Cardiac fibroblast (primary cell): ENCODE measurements at regions not wholly inside any gene's neighbourhood (a gene's known extent, or its start where the extent isn't known, plus 50 kb on each side); places are given as distances from the start of the nearest gene placed in this dataset.
A peak's percentile ranks its signal among the peaks of the same experiment; 100 is the strongest.

Source experiments
- DNase-seq, 2 donors: peaks; one replicate each; pipeline versions ENCODE4 v3.0.0 to v3.0.0-alpha.2; 2010; ENCODE audit warnings: low read depth in 2 of 2
- H3K4me3 ChIP-seq, 2 donors: replicated peaks in 1 of 2; 1 replicate in 1 of 2; 2 replicates in 1 of 2; pipeline ENCODE4 v1.5.1; 2011; ENCODE audit warnings: low read depth in 2 of 2, low read length in 2 of 2, mild to moderate bottlenecking in 2 of 2, moderate library complexity in 1 of 2
- CTCF ChIP-seq: IDR thresholded peaks from one replicate; pipeline ENCODE4 v1.5.1; 2011; ENCODE audit warnings: low read depth, mild to moderate bottlenecking, low read length, inconsistent platforms

DNA sequence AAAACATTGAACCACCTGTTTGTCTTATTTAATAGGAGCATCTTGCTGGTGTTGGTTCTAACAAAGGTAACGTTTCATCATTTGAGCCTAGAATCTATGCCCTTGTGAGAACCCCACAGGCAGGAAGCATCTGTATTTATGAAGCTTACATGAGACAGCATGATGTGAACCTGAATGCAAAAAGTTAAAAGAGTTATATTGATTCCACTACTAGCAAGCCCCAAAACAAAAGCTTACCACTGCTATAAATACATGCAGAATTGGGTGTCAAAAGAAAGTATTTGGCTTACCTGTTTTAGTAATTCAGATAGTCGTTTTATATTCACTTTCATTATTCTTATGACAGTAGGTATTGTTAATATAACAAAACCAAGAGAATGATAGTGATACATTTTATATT is 301.2 kb upstream of the ADGRL2 start:
- no peak for TF ChIP-seq CTCF
- no peak for DNase-seq
- H3K4me3 ChIP-seq, result no peak overlapping the region

DNA sequence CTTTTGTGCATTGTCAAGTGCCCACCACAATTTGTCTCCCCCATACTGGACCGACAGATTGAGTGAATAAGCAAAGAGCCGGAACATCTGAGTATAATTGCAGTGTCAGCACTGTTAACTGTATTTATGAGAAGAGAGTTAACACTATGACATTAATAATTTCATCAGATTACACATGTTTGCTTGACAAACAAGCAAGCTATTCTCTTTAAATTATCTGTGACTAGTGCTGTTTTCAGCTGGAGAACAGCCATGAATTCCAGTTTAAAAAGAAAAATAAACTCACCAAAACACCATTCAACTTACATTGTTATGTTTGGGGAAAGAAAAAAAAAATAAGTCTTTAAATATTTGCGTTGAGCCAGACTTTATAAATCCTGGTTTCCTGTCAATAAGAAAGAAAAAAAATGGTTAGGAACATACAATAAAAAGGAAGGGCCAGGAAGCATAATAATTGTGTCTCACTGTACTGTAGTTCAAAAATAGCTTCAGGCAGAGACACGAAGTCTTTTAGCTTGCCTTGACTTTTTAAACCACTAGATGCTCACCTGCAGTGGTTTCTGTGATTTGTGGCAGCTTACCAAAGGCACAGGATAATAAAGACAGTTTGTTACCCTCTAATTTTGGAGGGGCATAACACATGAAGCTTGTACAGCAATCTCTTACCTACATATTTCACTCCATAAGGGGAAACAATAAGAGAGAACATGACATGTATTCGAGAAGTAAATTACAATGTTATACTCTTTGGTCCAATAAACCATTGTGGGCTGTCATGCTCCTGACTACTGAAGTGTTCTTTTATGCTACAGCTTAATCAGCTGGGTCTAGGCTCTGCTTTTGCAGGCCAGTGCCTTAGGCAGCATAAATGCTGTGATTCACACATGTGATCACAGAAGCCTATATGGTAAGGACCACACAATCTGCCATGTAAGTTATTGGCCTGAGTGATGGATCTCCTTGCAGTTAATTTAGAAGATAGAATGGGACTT is 302.0 kb upstream of the ADGRL2 start:
- no peak for DNase-seq
- no peak overlapping the region for H3K4me3 ChIP-seq
- TF ChIP-seq CTCF, result no peak

GRCh38 chr1:81496349-81496748 is 304.4 kb upstream of the ADGRL2 start:
- no peak for TF ChIP-seq CTCF
- no peak for DNase-seq
- no peak overlapping the region for H3K4me3 ChIP-seq

GRCh38 chr1:81493102-81493869 is 307.4 kb upstream of the ADGRL2 start:
- no peak overlapping the region for H3K4me3 ChIP-seq
- no peak for TF ChIP-seq CTCF
- peak in 1 of 2 donors; percentile 18 for DNase-seq

DNA sequence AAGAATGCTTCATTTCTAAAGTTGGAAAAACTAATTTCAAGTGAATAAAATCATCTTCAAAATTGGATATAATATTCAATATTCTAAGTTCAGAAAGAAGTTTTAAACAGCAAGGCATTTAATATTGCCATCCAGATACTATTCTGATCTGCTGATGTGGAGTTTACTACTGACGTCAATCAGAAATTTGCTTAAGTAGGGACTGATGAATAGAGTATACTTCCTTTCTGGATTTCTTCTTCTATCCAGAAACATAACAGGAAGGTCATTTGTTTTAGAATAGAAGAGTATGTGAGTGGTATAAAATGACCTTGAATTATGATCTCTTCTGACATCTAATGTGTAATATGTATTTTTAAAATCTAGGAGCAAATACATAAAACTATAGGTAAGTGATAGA is 308.1 kb upstream of the ADGRL2 start:
- H3K4me3 ChIP-seq, result no peak overlapping the region
- no peak for TF ChIP-seq CTCF
- DNase-seq, result no peak

DNA sequence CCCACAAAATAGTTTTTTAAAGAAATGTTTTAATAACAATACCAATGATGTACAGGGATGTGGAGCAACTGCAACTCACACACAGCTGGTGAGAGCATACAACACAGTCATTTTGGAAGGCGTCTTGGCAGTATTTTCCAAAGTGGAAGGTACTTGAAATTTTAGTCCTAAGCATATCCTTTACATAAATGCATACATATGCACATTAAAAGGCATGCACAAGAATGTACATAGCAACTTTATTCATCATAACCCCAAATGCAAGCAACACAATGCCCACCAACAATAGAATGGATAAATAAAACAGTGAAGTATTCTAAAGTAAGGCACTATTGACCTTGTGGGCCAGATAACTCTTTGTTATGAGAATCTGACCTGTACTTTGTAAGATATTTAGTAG is 310.1 kb upstream of the ADGRL2 start:
- no peak for TF ChIP-seq CTCF
- DNase-seq, result no peak
- no peak overlapping the region for H3K4me3 ChIP-seq
